H1 (cell line): ENCODE measurements at regions not wholly inside any gene's neighbourhood (a gene's known extent, or its start where the extent isn't known, plus 50 kb on each side); places are given as distances from the start of the nearest gene placed in this dataset.

Experiments used
- BRCA1 ChIP-seq: IDR thresholded peaks from 2 replicates; pipeline ENCODE4 v1.6.1; 2012; ENCODE audit warnings: low read depth, low read length, improper control_type of control experiment
- EGR1 ChIP-seq: IDR thresholded peaks from 2 replicates; pipeline ENCODE4 v1.6.1; 2011; ENCODE audit warnings: low read depth, low read length, borderline replicate concordance
- JUN ChIP-seq: IDR thresholded peaks from 2 replicates; pipeline ENCODE4 v1.6.1; 2011; ENCODE audit warnings: low read depth, mild to moderate bottlenecking, improper control_type of control experiment, low read length
- NANOG ChIP-seq: IDR thresholded peaks from 2 replicates; pipeline ENCODE4 v1.6.1; 2011; ENCODE audit warnings: low read length, low read depth, mild to moderate bottlenecking, inconsistent platforms; ENCODE audit not compliant: insufficient read depth, poor library complexity, severe bottlenecking
- SRF ChIP-seq: IDR thresholded peaks from 2 replicates; pipeline ENCODE4 v1.6.1; 2011; ENCODE audit warnings: mild to moderate bottlenecking, low read depth, low read length, moderate library complexity
- TEAD4 ChIP-seq: IDR thresholded peaks from 2 replicates; pipeline ENCODE4 v1.6.1; 2012; ENCODE audit warnings: low read depth, low read length, inconsistent platforms, mixed read lengths
- TF ChIP-seq, protein P1 (sequence below): fragments of 300-600 bp; sonication (generic); IDR thresholded peaks from 2 replicates; pipeline ENCODE4 v1.7.1; 2012; ENCODE audit warnings: low read length, moderate library complexity, mild to moderate bottlenecking, inconsistent platforms; ENCODE audit not compliant: insufficient replicate concordance
- TF ChIP-seq, protein P2 (sequence below): IDR thresholded peaks from 2 replicates; pipeline ENCODE4 v1.6.1; 2011; ENCODE audit warnings: low read depth, mild to moderate bottlenecking, low read length; ENCODE audit not compliant: insufficient read depth

DNA sequence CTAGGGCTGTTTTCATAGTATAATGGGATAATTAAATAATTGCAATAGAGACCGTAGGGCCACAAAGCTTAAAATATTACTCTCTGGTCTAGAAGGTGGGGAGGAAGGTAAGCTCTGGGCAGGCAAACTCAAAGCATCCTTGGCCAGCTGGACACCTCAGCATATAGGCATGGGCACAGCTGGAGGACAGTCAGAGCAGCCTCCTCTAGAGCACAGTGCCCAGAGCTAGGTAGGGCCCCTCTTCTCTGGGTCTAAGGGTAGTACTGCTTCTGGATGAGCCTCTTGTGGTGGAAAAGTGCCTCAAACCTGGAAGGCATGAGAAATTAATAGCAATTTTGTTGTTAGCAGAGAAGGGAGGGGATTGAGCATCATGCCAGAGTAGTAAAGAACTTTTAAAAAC is 116.9 kb upstream of the FOXN2 start (continued):
- TF ChIP-seq, protein P1, sequence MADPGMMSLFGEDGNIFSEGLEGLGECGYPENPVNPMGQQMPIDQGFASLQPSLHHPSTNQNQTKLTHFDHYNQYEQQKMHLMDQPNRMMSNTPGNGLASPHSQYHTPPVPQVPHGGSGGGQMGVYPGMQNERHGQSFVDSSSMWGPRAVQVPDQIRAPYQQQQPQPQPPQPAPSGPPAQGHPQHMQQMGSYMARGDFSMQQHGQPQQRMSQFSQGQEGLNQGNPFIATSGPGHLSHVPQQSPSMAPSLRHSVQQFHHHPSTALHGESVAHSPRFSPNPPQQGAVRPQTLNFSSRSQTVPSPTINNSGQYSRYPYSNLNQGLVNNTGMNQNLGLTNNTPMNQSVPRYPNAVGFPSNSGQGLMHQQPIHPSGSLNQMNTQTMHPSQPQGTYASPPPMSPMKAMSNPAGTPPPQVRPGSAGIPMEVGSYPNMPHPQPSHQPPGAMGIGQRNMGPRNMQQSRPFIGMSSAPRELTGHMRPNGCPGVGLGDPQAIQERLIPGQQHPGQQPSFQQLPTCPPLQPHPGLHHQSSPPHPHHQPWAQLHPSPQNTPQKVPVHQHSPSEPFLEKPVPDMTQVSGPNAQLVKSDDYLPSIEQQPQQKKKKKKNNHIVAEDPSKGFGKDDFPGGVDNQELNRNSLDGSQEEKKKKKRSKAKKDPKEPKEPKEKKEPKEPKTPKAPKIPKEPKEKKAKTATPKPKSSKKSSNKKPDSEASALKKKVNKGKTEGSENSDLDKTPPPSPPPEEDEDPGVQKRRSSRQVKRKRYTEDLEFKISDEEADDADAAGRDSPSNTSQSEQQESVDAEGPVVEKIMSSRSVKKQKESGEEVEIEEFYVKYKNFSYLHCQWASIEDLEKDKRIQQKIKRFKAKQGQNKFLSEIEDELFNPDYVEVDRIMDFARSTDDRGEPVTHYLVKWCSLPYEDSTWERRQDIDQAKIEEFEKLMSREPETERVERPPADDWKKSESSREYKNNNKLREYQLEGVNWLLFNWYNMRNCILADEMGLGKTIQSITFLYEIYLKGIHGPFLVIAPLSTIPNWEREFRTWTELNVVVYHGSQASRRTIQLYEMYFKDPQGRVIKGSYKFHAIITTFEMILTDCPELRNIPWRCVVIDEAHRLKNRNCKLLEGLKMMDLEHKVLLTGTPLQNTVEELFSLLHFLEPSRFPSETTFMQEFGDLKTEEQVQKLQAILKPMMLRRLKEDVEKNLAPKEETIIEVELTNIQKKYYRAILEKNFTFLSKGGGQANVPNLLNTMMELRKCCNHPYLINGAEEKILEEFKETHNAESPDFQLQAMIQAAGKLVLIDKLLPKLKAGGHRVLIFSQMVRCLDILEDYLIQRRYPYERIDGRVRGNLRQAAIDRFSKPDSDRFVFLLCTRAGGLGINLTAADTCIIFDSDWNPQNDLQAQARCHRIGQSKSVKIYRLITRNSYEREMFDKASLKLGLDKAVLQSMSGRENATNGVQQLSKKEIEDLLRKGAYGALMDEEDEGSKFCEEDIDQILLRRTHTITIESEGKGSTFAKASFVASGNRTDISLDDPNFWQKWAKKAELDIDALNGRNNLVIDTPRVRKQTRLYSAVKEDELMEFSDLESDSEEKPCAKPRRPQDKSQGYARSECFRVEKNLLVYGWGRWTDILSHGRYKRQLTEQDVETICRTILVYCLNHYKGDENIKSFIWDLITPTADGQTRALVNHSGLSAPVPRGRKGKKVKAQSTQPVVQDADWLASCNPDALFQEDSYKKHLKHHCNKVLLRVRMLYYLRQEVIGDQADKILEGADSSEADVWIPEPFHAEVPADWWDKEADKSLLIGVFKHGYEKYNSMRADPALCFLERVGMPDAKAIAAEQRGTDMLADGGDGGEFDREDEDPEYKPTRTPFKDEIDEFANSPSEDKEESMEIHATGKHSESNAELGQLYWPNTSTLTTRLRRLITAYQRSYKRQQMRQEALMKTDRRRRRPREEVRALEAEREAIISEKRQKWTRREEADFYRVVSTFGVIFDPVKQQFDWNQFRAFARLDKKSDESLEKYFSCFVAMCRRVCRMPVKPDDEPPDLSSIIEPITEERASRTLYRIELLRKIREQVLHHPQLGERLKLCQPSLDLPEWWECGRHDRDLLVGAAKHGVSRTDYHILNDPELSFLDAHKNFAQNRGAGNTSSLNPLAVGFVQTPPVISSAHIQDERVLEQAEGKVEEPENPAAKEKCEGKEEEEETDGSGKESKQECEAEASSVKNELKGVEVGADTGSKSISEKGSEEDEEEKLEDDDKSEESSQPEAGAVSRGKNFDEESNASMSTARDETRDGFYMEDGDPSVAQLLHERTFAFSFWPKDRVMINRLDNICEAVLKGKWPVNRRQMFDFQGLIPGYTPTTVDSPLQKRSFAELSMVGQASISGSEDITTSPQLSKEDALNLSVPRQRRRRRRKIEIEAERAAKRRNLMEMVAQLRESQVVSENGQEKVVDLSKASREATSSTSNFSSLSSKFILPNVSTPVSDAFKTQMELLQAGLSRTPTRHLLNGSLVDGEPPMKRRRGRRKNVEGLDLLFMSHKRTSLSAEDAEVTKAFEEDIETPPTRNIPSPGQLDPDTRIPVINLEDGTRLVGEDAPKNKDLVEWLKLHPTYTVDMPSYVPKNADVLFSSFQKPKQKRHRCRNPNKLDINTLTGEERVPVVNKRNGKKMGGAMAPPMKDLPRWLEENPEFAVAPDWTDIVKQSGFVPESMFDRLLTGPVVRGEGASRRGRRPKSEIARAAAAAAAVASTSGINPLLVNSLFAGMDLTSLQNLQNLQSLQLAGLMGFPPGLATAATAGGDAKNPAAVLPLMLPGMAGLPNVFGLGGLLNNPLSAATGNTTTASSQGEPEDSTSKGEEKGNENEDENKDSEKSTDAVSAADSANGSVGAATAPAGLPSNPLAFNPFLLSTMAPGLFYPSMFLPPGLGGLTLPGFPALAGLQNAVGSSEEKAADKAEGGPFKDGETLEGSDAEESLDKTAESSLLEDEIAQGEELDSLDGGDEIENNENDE: no peak
- TF ChIP-seq NANOG (no peak), TEAD4 (no peak), SRF (no peak), BRCA1 (no peak), JUN (no peak), EGR1 (no peak)
- TF ChIP-seq, protein P2, sequence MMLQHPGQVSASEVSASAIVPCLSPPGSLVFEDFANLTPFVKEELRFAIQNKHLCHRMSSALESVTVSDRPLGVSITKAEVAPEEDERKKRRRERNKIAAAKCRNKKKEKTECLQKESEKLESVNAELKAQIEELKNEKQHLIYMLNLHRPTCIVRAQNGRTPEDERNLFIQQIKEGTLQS: no peak
